Mucosa of descending colon (tissue), 3 donors: ENCODE measurements at regions not wholly inside any gene's neighbourhood (a gene's known extent, or its start where the extent isn't known, plus 50 kb on each side); places are given as distances from the start of the nearest gene placed in this dataset.

Source experiments
- ATAC-seq: fragments of 200-7000 bp; cut with Tn5 transposase; one replicate; pipeline ENCODE4 v1.9.1; 2020; ENCODE audit warnings: mild to moderate bottlenecking, moderate library complexity
- DNase-seq, 3 donors: peaks; one replicate each; pipeline ENCODE4 v3.0.0-alpha.2; 2020
- H3K36me3 ChIP-seq: fragments of 200-600 bp; one replicate; pipeline ENCODE4 v1.8.0; 2021; ENCODE audit warnings: low read depth, mild to moderate bottlenecking
- H3K4me1 ChIP-seq: fragments of 200-600 bp; one replicate; pipeline ENCODE4 v1.8.0; 2021; ENCODE audit warnings: low read depth, mild to moderate bottlenecking
- H3K4me3 ChIP-seq: fragments of 200-600 bp; one replicate; pipeline ENCODE4 v1.8.0; 2021; ENCODE audit warnings: mild to moderate bottlenecking
- H3K9me3 ChIP-seq: fragments of 200-600 bp; one replicate; pipeline ENCODE4 v1.8.0; 2021; ENCODE audit warnings: mild to moderate bottlenecking
- intact Hi-C, 2 donors: fragments of 100-400 bp; cut with DNase I in 1 of 2; cut with micrococcal nuclease in 1 of 2; formaldehyde crosslinking; loops; one replicate each; pipeline versions ENCODE4 v1.11.0 to v1.11.1; 2022; cut with DNase I, micrococcal nuclease
- TF ChIP-seq, protein P1 (sequence below): fragments of 200-600 bp; IDR thresholded peaks from one replicate; pipeline ENCODE4 v1.8.0; 2022; ENCODE audit warnings: antibody characterized with exemption, mild to moderate bottlenecking
- donor health status: DM: no; HTN: no; CAD: no; lungs with moderate emphysema.
- donor health status: DM: no; HTN: no; CAD: no.
- donor health status: DM: no; HTN: yes; CAD: no.

- ATAC-seq, result no peak
- H3K4me1 ChIP-seq, result no peaks in the 10 kb centered on the region
- no peaks in the 10 kb centered on the region for H3K9me3 ChIP-seq
- no peak overlapping the region for H3K4me3 ChIP-seq
- DNase-seq, result no peak
- H3K36me3 ChIP-seq, result no peaks in the 10 kb centered on the region
- intact Hi-C loops, result no loop called here
- TF ChIP-seq, protein P1, sequence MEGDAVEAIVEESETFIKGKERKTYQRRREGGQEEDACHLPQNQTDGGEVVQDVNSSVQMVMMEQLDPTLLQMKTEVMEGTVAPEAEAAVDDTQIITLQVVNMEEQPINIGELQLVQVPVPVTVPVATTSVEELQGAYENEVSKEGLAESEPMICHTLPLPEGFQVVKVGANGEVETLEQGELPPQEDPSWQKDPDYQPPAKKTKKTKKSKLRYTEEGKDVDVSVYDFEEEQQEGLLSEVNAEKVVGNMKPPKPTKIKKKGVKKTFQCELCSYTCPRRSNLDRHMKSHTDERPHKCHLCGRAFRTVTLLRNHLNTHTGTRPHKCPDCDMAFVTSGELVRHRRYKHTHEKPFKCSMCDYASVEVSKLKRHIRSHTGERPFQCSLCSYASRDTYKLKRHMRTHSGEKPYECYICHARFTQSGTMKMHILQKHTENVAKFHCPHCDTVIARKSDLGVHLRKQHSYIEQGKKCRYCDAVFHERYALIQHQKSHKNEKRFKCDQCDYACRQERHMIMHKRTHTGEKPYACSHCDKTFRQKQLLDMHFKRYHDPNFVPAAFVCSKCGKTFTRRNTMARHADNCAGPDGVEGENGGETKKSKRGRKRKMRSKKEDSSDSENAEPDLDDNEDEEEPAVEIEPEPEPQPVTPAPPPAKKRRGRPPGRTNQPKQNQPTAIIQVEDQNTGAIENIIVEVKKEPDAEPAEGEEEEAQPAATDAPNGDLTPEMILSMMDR, result no peak
Observed at GRCh38 chr4:32037399-32037798, 1317.2 kb downstream of the PCDH7 start.

- no peaks in the 10 kb centered on the region for H3K36me3 ChIP-seq
- H3K4me1 ChIP-seq, result no peaks in the 10 kb centered on the region
- DNase-seq (no peak), ATAC-seq (no peak)
- H3K4me3 ChIP-seq, result no peak overlapping the region
- intact Hi-C loops, result no loop called here
- TF ChIP-seq, protein P1, result no peak
- no peaks in the 10 kb centered on the region for H3K9me3 ChIP-seq
Observed at GRCh38 chr4:32042486-32043247, 1322.5 kb downstream of the PCDH7 start.

- TF ChIP-seq, protein P1, result no peak
- DNase-seq (no peak), ATAC-seq (no peak)
- intact Hi-C loops, result no loop called here
- no peaks in the 10 kb centered on the region for H3K36me3 ChIP-seq
- H3K4me1 ChIP-seq, result no peaks in the 10 kb centered on the region
- no peaks in the 10 kb centered on the region for H3K9me3 ChIP-seq
- no peak overlapping the region for H3K4me3 ChIP-seq
Observed at GRCh38 chr4:32043248-32043633, 1323.1 kb downstream of the PCDH7 start.

GRCh38 chr4:32061916-32062315 lies 1341.7 kb downstream of the PCDH7 start:
- TF ChIP-seq, protein P1, result no peak
- no peak for DNase-seq
- intact Hi-C loops, result no loop called here
- no peaks in the 10 kb centered on the region for H3K9me3 ChIP-seq
- no peak overlapping the region for H3K4me3 ChIP-seq
- no peaks in the 10 kb centered on the region for H3K36me3 ChIP-seq
- H3K4me1 ChIP-seq, result no peaks in the 10 kb centered on the region
- no peak for ATAC-seq

- Histone ChIP-seq H3K4me1 (no peaks in the 10 kb centered on the region), H3K36me3 (no peaks in the 10 kb centered on the region), H3K9me3 (no peaks in the 10 kb centered on the region), H3K4me3 (no peak overlapping the region)
- no peak for ATAC-seq
- intact Hi-C loops, result no loop called here
- no peak for DNase-seq
- TF ChIP-seq, protein P1, result no peak
Observed at GRCh38 chr4:32073542-32073941, 1353.4 kb downstream of the PCDH7 start.
